CD4-positive, alpha-beta T cell treated with Interleukin-4 for 4 hours (primary cell): ENCODE measurements at regions not wholly inside any gene's neighbourhood (a gene's known extent, or its start where the extent isn't known, plus 50 kb on each side); places are given as distances from the start of the nearest gene placed in this dataset.

Source experiments
- DNase-seq: peaks from one replicate; pipeline ENCODE4 v3.0.0-alpha.2; 2020

DNA sequence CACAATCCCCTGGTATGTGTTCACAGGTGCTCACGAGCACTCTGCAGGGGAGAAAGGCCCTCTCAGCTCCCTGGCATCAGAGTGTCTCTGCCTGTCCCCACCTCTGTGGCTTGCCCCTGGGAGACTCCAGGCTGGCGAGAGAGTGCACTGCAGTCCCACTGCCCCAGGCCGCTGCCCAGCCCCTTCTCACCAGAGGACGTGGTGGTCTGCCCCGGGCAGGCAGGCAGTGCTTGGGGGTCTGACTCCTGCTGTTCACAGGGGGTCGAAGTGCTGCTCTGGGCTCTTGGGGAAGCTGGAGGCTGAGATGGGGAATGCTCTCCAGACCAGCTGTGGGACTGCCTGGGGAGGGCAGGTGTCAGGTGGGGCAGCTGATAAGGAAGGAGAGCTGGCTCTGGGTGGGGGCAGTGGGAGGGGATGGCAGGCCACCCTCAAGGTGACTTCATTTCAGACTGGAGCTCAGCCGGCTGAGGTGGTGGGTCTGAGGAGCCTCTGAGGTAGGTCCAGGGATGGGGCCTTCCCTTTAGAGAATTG, 151.0 kb upstream of the B3GAT1 start:
- no peak for DNase-seq

DNA sequence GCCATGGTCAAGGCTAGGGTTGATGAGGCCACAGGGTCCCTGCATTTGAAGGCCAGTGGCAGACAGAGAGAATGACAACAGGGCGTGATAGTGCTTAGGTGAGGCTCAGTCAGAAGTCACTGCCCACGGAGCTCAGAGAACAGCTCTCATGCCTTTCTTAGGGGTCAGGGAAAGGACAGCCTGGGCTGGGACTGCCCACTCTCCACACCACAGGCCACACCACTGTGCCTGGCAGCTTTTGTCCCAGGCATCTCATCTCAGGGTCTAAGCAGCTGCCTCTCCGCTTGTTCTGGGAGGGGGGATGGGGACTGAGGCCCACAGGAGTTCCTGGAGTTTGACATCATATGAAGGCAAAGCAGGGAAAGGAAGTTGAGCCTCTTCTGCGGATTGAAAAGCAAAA, 150.2 kb upstream of the B3GAT1 start:
- no peak for DNase-seq

DNA sequence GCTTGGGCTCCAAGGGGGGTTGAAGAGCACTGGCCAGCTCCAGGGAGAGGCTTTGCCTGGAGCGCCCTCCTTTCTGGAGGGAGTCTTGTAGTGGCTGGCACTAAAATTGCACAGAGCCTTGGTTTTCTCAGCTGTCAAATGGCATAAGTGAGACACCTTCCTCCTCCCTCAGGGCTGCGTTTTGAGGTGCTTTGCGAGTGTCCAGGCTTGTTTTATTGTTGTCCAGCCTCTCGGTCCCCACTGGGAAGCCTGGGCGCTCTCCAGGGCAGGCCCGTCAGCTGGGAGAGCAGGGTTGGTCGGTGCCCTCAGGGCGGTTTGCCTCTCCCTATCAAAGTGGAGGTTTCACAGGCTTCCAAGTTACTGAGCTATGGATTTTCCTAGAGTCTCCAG, 149.3 kb upstream of the B3GAT1 start:
- DNase-seq, result no peak

DNA sequence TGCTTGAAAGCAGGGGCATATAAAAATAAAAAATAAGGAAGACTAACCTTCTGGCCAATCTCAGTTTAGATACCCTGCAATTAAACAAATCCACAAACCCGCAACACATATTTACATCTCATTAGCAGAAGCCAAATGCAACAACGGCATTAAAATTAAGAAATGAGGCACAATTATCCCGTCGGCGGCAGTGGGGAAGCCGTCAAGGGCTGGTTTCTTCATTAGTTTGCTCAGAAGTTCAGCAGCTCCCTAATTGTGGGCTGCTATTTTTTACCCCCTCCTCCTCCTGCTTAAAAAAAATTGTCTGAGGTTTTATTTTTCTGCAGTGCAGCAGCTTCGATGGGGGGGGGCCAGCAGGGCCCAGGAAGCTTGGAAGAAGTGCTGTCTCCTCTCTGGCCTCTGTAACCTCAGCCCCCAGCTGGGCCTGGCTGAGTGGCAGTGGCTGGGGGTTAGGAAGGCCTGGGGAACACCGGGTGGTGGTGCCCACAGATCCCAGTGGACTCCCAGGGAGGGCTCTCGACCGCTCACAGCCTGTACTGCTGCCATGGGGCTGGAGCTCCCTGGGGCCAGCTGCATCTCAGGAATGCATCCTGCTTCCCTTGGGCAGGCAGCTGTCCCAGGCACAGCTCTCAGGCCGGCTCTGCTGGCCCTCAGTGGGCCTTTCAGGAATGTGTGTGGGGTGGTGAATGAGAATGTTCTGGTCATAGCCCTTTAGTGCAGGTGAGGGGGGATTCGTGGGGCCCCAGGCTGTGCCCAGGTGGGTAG, 148.7 kb upstream of the B3GAT1 start:
- no peak for DNase-seq

DNA sequence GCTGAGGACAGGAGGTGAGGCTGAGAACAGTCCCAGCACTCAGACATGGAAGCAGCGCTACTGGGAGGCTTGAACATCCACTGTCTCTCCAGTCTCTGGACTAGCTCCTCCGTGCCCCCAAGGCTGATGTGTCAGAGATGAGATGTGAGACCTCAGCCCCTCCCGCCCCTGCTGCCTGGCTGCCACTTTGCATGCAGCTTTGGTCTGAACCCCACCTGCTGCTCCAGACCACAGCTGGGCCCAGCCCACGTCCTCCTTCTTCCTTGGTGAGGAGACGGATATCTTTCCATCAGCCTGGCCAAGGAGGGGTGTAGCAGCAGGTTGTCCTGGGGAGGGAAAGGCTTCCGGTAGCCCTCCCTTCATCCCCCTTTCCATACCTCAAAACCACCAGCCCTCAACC, 148.0 kb upstream of the B3GAT1 start:
- DNase-seq, result no peak

- no peak for DNase-seq
These were observed 147.5 kb upstream of the B3GAT1 start for GRCh38 chr11:134559602-134559962.

DNA sequence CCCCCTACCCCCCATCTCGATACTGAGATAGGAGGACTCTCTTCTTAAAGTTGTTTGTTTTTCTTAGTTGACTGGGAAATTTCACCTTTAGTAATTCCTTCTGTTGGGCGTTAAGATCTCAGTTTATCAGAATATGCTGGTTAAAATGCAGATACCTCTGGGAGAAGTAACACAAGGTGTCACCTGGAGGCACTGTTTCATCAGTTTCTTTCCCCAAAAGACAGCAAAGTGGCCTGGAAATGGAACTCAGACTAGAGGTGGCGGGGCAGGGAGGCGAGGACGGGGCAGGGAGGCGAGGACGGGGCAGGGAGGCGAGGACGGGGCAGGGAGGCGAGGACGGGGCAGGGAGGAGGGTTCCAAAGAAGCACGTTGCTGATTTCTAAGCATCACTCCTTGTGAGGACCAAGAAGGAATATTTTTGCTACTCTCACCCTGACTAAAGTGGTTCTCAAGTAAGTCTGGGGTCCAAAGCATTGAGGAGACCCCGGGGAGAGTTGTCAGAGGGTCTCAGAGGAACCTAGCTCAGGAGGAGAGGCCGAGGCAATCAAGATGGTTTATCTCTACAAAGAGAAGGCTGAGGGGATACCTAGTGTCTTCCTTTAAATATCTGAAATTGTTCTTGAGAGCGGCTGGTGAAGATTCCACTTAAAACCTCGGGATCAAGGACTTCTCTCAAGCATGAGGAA, 147.0 kb upstream of the B3GAT1 start:
- no peak for DNase-seq

DNA sequence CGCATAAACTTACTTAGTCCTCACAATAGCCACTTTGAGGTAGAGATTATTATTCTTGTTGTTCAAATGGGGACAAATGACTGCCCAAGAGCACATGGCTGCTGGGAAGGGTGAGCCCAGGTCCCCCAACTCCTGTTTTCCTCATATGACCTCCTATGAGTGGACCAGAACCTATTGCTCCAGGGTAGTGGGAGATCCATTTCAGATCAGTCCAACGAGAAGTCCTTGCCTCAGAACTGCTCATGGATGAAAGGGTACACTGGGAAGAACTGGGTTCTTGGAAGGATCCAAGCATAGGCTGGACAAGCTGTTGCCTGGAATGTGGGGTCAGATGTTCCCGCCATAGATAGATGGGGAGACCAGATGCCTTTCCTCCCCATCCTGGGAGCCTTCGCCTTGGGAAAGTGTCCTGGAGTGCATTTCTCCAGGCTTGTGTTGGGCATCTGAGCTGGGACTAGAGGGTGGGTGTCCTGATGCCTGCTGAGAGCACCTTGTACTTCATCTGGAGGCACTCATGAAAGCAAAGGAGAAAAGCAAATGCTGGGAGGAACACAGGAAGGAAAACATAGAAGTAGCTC, 146.3 kb upstream of the B3GAT1 start:
- no peak for DNase-seq

DNA sequence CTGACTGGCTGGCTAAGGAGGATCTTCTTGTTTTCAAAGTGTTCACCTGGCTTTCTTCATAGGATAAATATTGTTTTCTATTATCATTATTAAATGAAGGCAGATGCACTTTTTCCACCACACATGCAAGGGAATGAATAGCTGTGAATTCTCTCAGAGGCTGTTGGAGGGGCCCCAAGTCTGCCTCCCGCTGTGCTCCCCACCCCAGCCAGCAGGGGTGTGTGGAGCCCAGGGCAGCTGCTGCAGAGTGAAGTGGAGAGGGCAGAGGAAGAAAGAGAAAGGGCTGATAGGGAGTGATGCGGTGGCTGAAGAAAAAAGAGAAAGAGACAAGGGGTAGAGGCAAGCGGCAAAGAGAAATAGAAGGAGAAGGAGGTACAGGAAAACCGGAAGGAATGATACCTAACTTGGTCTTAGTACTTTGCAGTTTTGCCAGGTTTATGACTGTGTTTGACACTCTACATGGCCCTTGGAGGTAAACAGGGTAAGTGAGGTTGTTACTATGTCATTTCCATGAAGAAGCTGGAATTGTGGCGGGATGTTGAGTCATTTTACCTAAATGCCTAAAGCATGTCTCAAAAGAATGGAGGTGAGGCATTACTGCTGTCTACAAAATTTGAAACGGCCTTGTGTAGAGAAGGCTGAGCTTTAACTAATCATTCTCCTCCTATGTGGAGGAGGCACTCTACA, 145.7 kb upstream of the B3GAT1 start:
- DNase-seq, result no peak

DNA sequence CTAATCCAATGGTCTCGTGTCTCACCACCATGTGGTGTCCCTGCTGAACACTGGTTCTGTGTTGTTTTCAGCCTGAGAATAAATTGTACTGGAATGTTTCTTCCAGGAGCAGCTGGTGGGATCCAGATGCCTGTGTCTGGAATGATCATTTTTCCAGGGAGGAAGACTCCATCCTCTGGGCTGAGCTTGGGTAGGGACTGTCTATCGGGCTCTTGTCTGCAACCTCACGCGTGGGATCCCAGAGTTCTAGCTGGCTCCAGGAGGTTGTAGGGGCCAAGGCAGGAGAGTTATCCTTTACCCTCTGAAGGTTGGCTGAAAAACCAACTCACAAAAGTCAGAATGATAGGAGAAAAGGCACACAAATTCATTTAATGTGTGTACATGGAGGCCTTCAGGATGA, 144.1 kb upstream of the B3GAT1 start:
- no peak for DNase-seq

- DNase-seq, result no peak
These were observed 143.5 kb upstream of the B3GAT1 start for GRCh38 chr11:134555510-134555909.

- no peak for DNase-seq
These were observed 142.8 kb upstream of the B3GAT1 start for GRCh38 chr11:134554861-134555260.

- DNase-seq, result no peak
These were observed 142.1 kb upstream of the B3GAT1 start for GRCh38 chr11:134554106-134554505.

GRCh38 chr11:134552749-134553148, 140.7 kb upstream of the B3GAT1 start:
- DNase-seq, result no peak

DNA sequence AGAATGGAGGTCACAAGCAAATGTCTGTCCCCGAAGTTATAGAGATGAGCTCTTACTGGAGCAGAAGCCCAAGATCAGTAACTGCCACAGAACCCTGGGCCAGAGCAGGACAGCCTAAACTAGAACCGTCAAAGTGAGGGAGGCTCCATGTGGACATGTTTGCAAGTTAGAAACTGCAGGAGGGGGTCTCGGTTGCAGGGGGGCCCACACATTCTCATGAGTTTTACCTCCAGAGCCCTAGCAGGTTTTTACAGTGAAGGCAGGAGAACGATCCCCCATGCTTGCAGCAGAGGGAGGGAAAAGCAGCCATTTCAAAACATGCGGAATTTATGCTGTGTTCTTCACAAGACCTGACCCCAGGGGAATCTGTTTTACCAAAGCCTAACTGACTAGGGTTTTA, 133.5 kb upstream of the B3GAT1 start:
- no peak for DNase-seq

- DNase-seq, result no peak
These were observed 132.2 kb upstream of the B3GAT1 start for GRCh38 chr11:134544095-134544815.

- DNase-seq, result no peak
These were observed 131.6 kb upstream of the B3GAT1 start for GRCh38 chr11:134543645-134544044.

DNA sequence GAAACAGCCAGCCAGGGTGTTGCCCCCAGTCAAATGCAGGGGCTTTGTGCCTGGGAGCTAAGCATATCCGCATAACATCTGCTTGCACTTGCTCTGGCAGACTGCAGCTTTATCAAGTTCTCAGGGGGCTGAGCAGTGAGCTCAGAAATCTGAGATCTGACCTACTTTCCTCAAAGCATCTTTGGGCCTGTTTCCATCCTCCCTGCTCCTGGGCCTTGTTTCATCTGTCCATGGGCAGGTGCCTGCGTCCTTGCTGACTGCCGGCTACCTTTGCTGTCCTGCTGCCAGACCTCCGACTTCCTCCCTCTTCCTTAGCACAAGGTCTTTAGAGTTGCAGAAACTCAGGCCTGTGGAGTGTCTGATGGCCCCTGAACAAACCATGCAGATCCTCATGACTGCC, 131.2 kb upstream of the B3GAT1 start:
- DNase-seq, result no peak

DNA sequence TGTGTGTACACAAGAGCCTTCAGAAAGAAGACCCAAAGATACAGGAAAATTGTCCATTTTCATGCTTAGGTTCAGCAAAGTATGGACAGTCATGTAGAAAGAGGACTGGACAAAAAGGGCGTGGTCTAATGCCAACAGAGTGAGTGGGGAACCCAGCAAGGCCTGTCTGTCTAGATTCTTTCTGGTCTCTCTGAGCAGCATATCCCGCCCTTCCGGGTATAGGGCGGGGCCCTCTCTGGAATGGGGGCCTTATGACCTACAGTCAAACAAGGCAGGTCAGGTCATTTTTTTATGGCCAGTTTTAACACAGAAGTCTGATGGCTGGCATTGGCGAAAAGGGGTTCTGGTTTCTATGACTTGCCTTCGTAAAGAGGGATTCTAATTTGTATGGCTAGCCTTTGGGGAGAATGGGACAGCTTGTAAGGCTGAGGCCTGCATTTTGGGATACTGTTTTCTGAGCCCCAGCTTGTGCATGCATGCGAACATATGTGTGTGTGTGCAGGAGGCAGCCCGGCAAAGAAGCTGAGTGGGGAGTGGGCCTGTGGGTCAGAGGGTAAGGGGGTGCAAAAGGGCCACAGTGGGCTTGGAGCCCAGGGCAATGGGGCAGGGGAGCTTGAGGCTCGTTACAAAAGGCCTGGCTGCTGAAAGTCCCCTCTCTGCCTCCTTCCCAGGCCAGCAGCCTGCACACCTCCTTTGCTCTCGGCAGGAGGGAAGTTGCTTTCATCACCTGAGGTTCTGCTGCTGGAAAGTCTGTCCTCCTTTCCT, 130.5 kb upstream of the B3GAT1 start:
- DNase-seq, result no peak

DNA sequence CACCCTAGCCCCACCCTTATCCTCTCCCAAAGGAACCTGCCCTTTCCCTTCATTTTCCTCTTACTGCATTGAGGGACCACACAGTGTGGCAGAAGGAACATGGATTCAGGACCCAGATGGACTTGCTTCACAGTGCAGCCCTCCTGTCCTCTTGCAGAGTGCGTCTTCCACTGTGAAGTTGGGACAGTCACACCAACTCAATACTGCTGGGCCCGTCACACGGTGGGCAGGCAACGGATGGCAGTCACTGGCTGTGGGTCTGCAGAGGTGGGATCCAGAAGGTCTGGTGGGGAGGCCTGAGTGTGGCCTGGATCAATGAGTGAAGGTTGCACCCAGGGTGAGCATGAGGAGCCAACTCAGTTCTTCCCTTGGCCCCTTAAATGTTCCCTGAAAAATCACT, 129.9 kb upstream of the B3GAT1 start:
- no peak for DNase-seq

DNA sequence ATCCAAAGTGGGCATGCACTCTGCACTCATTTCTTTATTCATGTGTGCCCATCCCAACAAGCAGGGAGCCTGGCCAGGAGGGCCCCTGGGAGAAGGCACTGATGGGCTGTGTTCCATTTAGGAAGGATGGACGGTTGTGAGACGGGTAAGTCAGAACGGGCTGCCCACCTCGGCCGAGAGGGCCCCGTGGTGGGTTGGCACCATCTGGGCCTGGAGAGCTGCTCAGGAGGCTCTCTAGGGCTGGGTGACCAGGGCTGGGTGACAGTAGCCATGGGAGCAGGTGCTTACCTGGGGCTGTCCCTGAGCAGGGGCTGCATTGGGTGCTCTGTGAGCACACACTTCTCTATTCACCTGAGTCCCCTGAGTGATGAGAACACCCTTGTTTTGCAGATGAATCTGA, 129.3 kb upstream of the B3GAT1 start:
- DNase-seq, result no peak

DNA sequence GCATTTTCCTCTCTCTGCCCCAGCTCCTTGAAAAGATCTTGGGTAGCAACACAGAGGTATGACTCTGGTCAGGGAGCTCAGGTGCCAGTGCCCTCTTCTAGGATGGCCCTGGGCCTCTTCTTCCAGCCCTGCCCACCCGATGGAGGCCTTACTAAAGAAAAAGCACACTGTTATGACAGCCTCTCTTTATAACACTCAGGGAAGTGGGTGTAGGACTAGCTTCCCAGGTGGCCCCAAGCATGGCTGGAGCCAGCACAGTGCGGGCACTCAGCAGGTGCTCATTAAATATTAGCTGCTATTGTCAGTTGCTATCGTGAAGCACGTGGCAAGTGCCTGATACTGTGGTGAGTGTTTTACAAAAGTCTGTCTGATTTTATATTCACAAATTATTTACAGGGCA, 127.2 kb upstream of the B3GAT1 start:
- no peak for DNase-seq
